Fibroblast of lung (primary cell): ENCODE measurements at regions not wholly inside any gene's neighbourhood (a gene's known extent, or its start where the extent isn't known, plus 50 kb on each side); places are given as distances from the start of the nearest gene placed in this dataset.

Source experiments
- DNase-seq, 2 donors: peaks; one replicate each; pipeline versions ENCODE4 v3.0.0 to v3.0.0-alpha.2; 2010; ENCODE audit warnings: low read depth in 2 of 2
- H2AFZ ChIP-seq: 2 replicates; pipeline ENCODE4 v1.5.1; 2012; ENCODE audit warnings: low read length, control low read depth, inconsistent platforms
- H3K27ac ChIP-seq: 2 replicates; pipeline ENCODE4 v1.5.1; 2011; ENCODE audit warnings: low read length, control low read depth; ENCODE audit not compliant: insufficient read depth
- H3K27me3 ChIP-seq: 2 replicates; pipeline ENCODE4 v1.5.1; 2011; ENCODE audit warnings: mild to moderate bottlenecking, low read length; ENCODE audit not compliant: control insufficient read depth, insufficient read depth
- H3K36me3 ChIP-seq: 2 replicates; pipeline ENCODE4 v1.5.1; 2011; ENCODE audit warnings: low read length; ENCODE audit not compliant: control insufficient read depth, insufficient read depth
- H3K4me1 ChIP-seq: 2 replicates; pipeline ENCODE4 v1.5.1; 2011; ENCODE audit warnings: low read length; ENCODE audit not compliant: control insufficient read depth, insufficient read depth; ENCODE audit errors: extremely low read depth
- H3K4me2 ChIP-seq: 2 replicates; pipeline ENCODE4 v1.5.1; 2011; ENCODE audit warnings: low read length, control low read depth; ENCODE audit not compliant: insufficient read depth; ENCODE audit errors: extremely low read depth
- H3K4me3 ChIP-seq, 4 experiments: fragments of 200-600 bp in 1 of 4; sonication (generic) in 1 of 4; replicated peaks in 1 of 4; 2 replicates each; pipeline ENCODE4 v1.5.1; 2011 to 2016; ENCODE audit warnings: low read length in 4 of 4, low read depth in 3 of 4, mild to moderate bottlenecking in 3 of 4, control low read depth in 2 of 4, inconsistent platforms in 1 of 4, mixed read lengths in 1 of 4; ENCODE audit not compliant: insufficient read depth in 1 of 4; ENCODE audit errors: control extremely low read depth in 1 of 4
- H3K79me2 ChIP-seq: 2 replicates; pipeline ENCODE4 v1.5.1; 2012; ENCODE audit warnings: mild to moderate bottlenecking, low read length, inconsistent platforms; ENCODE audit not compliant: control insufficient read depth, insufficient read depth
- H3K9ac ChIP-seq: 2 replicates; pipeline ENCODE4 v1.5.1; 2011; ENCODE audit warnings: mild to moderate bottlenecking, low read length, control low read depth; ENCODE audit not compliant: insufficient read depth
- H3K9me3 ChIP-seq: 2 replicates; pipeline ENCODE4 v1.5.1; 2012; ENCODE audit warnings: low read depth, low read length; ENCODE audit not compliant: control insufficient read depth, insufficient read depth
- H4K20me1 ChIP-seq: 2 replicates; pipeline ENCODE4 v1.5.1; 2011; ENCODE audit warnings: low read length; ENCODE audit not compliant: control insufficient read depth, insufficient read depth; ENCODE audit errors: extremely low read depth
- EZH2 ChIP-seq: IDR thresholded peaks from 2 replicates; pipeline ENCODE4 v1.5.1; 2012; ENCODE audit warnings: low read length, control low read depth, mild to moderate bottlenecking; ENCODE audit errors: missing control alignments
- TF ChIP-seq, protein P1 (sequence below), 2 donors: IDR thresholded peaks in 1 of 2; conservative IDR thresholded peaks in 1 of 2; 1 replicate in 1 of 2; 2 replicates in 1 of 2; pipeline ENCODE4 v1.5.1; 2011 to 2012; ENCODE audit warnings: low read length in 2 of 2, control low read depth in 1 of 2, inconsistent platforms in 1 of 2, low read depth in 1 of 2, mild to moderate bottlenecking in 1 of 2

DNA sequence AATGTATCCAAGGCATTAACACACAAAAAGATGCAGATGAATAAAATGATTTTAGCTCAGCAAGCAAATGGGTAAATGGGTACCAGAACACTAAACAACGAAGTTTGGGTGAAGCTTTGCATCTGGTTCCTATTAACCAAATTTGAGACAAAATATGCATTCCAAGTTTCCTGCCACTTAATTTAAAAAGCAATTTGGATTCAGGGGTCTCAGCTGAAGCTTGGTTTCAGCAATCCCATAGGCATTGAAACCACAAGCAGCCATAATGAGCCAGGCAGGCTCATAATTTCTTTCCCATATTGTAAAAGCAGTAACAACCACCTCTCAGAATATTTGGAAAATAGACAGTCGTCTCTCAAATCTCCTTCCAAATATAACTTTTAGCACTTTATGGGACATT lies 138.9 kb downstream of the NXNL2 start:
- DNase-seq = no peak
- Histone ChIP-seq H3K27ac (no peak overlapping the region), H3K27me3 (no peaks in the 10 kb centered on the region), H3K9me3 (no peaks in the 10 kb centered on the region), H3K79me2 (no peaks in the 10 kb centered on the region), H3K4me1 (no peaks in the 10 kb centered on the region), H3K4me2 (no peak overlapping the region), H2AFZ (no peak overlapping the region), H3K36me3 (no peaks in the 10 kb centered on the region), H4K20me1 (no peaks in the 10 kb centered on the region), H3K9ac (no peak overlapping the region), H3K4me3 (no peak overlapping the region)
- TF ChIP-seq, protein P1, sequence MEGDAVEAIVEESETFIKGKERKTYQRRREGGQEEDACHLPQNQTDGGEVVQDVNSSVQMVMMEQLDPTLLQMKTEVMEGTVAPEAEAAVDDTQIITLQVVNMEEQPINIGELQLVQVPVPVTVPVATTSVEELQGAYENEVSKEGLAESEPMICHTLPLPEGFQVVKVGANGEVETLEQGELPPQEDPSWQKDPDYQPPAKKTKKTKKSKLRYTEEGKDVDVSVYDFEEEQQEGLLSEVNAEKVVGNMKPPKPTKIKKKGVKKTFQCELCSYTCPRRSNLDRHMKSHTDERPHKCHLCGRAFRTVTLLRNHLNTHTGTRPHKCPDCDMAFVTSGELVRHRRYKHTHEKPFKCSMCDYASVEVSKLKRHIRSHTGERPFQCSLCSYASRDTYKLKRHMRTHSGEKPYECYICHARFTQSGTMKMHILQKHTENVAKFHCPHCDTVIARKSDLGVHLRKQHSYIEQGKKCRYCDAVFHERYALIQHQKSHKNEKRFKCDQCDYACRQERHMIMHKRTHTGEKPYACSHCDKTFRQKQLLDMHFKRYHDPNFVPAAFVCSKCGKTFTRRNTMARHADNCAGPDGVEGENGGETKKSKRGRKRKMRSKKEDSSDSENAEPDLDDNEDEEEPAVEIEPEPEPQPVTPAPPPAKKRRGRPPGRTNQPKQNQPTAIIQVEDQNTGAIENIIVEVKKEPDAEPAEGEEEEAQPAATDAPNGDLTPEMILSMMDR (conservative IDR thresholded peaks at IDR 0.05 in 1 of 2, IDR thresholded peaks at IDR 0.05 in 1 of 2; ENCODE audit: low read depth in 1 of 2, low read length in 2 of 2) = no peak
- no peak for TF ChIP-seq EZH2

DNA sequence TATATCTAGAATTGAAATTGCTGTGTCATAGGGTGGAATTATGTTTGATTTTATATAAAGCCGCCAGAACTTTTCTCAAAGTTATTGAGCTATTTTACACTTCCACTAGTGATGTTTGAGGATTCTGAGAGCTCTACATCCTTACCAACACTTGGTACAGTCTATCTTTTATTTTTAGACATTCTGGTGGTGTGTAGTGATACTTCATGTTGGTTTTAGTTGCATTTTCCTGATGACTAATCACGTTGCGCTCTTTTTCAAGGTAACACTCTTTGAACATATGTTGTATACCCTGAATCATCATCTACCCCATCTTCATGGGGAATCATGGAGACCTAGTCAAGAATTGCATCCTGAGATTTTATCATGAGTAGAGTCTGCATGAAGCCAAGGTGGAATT lies 141.7 kb downstream of the NXNL2 start:
- no peak overlapping the region for H3K27ac ChIP-seq
- no peak overlapping the region for H3K9ac ChIP-seq
- H3K9me3 ChIP-seq = no peaks in the 10 kb centered on the region
- no peaks in the 10 kb centered on the region for H3K79me2 ChIP-seq
- no peak overlapping the region for H2AFZ ChIP-seq
- no peak overlapping the region for H3K4me3 ChIP-seq
- H3K4me2 ChIP-seq = no peak overlapping the region
- DNase-seq = no peak
- H3K36me3 ChIP-seq = no peaks in the 10 kb centered on the region
- H3K4me1 ChIP-seq = peaks cover 4% of the 10 kb centered on the region
- H3K27me3 ChIP-seq = no peaks in the 10 kb centered on the region
- no peaks in the 10 kb centered on the region for H4K20me1 ChIP-seq
- TF ChIP-seq, protein P1 (conservative IDR thresholded peaks at IDR 0.05 in 1 of 2, IDR thresholded peaks at IDR 0.05 in 1 of 2; ENCODE audit: low read depth in 1 of 2, low read length in 2 of 2) = no peak
- no peak for TF ChIP-seq EZH2

DNA sequence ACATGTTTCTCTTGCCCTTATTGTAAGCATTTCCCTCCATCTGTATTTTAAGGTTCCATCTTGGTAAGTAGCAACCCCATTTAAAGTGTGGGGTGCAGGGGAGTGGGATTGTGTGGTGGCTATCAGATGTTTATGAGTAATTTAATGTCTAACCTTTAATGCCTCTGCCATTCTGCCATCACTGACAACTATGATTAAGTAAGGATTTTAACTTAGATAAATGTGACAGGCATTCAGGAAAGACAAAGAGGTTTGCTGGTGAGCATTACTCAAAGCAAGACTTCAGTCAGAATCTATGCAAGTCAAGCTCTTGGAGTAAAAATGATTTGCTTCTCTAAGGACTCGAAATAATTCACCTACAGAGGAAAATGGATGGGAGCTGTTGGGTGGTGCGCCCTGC lies 143.0 kb downstream of the NXNL2 start:
- no peak overlapping the region for H2AFZ ChIP-seq
- H3K9ac ChIP-seq = no peak overlapping the region
- H3K4me3 ChIP-seq = no peak overlapping the region
- no peak overlapping the region for H3K27ac ChIP-seq
- H3K36me3 ChIP-seq = no peaks in the 10 kb centered on the region
- H3K4me2 ChIP-seq = no peak overlapping the region
- no peaks in the 10 kb centered on the region for H3K9me3 ChIP-seq
- H3K27me3 ChIP-seq = no peaks in the 10 kb centered on the region
- H3K79me2 ChIP-seq = no peaks in the 10 kb centered on the region
- peaks cover 4% of the 10 kb centered on the region for H3K4me1 ChIP-seq
- H4K20me1 ChIP-seq = no peaks in the 10 kb centered on the region
- TF ChIP-seq, protein P1 (conservative IDR thresholded peaks at IDR 0.05 in 1 of 2, IDR thresholded peaks at IDR 0.05 in 1 of 2; ENCODE audit: low read depth in 1 of 2, low read length in 2 of 2) = no peak
- no peak for TF ChIP-seq EZH2
- no peak for DNase-seq
